Neural progenitor cell (in vitro differentiated cells): ENCODE measurements at regions not wholly inside any gene's neighbourhood (a gene's known extent, or its start where the extent isn't known, plus 50 kb on each side); places are given as distances from the start of the nearest gene placed in this dataset.

ENCODE experiments used
- DNase-seq: peaks from one replicate; pipeline ENCODE4 v3.0.0-alpha.2; 2016; ENCODE audit warnings: low spot score
- H2AFZ ChIP-seq: fragments of 200-600 bp; sonication (generic); replicated peaks from 2 replicates; pipeline ENCODE4 v1.6.1; 2016; ENCODE audit warnings: antibody characterized with exemption
- H3F3A ChIP-seq: fragments of 200-600 bp; sonication (generic); 2 replicates; pipeline ENCODE4 v1.6.1; 2016; ENCODE audit warnings: antibody characterized with exemption, low read depth
- H3K27ac ChIP-seq: fragments of 200-600 bp; sonication (generic); 2 replicates; pipeline ENCODE4 v1.5.1; 2016; ENCODE audit warnings: mild to moderate bottlenecking
- H3K27me3 ChIP-seq: fragments of 200-600 bp; sonication (generic); 2 replicates; pipeline ENCODE4 v1.6.1; 2016; ENCODE audit warnings: mild to moderate bottlenecking, moderate library complexity
- H3K36me3 ChIP-seq: fragments of 200-600 bp; sonication (generic); 2 replicates; pipeline ENCODE4 v1.5.1; 2016
- H3K4me1 ChIP-seq: fragments of 200-600 bp; sonication (generic); 2 replicates; pipeline ENCODE4 v1.6.1; 2016; ENCODE audit warnings: mixed run types
- H3K4me2 ChIP-seq: fragments of 200-600 bp; sonication (generic); 2 replicates; pipeline ENCODE4 v1.6.1; 2016
- H3K4me3 ChIP-seq: fragments of 200-600 bp; sonication (generic); 2 replicates; pipeline ENCODE4 v1.5.1; 2016
- H3K79me2 ChIP-seq: fragments of 200-600 bp; sonication (generic); 2 replicates; pipeline ENCODE4 v1.6.1; 2016; ENCODE audit warnings: low read depth
- H3K9ac ChIP-seq: fragments of 200-600 bp; sonication (generic); 2 replicates; pipeline ENCODE4 v1.6.1; 2016
- H3K9me3 ChIP-seq: fragments of 200-600 bp; sonication (generic); 2 replicates; pipeline ENCODE4 v1.5.1; 2016; ENCODE audit warnings: low read depth
- H4K20me1 ChIP-seq: fragments of 200-600 bp; sonication (generic); 2 replicates; pipeline ENCODE4 v1.6.1; 2016; ENCODE audit warnings: low read depth
- H3K27ac Mint-ChIP-seq: 3 replicates; pipeline ENCODE4 v1.8.0; 2021; ENCODE audit warnings: mixed read lengths
- H3K27me3 Mint-ChIP-seq: 2 replicates; pipeline ENCODE4 v1.8.0; 2022; ENCODE audit warnings: low read depth, mild to moderate bottlenecking, inconsistent platforms, moderate library complexity, mixed read lengths; ENCODE audit not compliant: insufficient read depth
- H3K36me3 Mint-ChIP-seq: 3 replicates; pipeline ENCODE4 v1.8.0; 2021; ENCODE audit warnings: mixed read lengths
- H3K4me1 Mint-ChIP-seq: 3 replicates; pipeline ENCODE4 v1.8.0; 2021; ENCODE audit warnings: mixed read lengths
- H3K4me3 Mint-ChIP-seq: 3 replicates; pipeline ENCODE4 v1.8.0; 2021; ENCODE audit warnings: mild to moderate bottlenecking, moderate library complexity, mixed read lengths
- H3K9me3 Mint-ChIP-seq: 3 replicates; pipeline ENCODE4 v1.8.0; 2020; ENCODE audit warnings: mixed read lengths
- EZH2 ChIP-seq: fragments of 200-600 bp; sonication (generic); IDR thresholded peaks from 2 replicates; pipeline ENCODE4 v1.6.1; 2017; ENCODE audit warnings: antibody characterized with exemption, mild to moderate bottlenecking, moderate library complexity
- EZH2phosphoT487 ChIP-seq: fragments of 200-600 bp; sonication (generic); IDR thresholded peaks from 2 replicates; pipeline ENCODE4 v1.6.1; 2017; ENCODE audit warnings: antibody characterized with exemption
- TF ChIP-seq, protein P1 (sequence below): fragments of 200-600 bp; sonication (generic); IDR thresholded peaks from 2 replicates; pipeline ENCODE4 v1.5.1; 2017; ENCODE audit warnings: antibody characterized with exemption, mild to moderate bottlenecking

DNA sequence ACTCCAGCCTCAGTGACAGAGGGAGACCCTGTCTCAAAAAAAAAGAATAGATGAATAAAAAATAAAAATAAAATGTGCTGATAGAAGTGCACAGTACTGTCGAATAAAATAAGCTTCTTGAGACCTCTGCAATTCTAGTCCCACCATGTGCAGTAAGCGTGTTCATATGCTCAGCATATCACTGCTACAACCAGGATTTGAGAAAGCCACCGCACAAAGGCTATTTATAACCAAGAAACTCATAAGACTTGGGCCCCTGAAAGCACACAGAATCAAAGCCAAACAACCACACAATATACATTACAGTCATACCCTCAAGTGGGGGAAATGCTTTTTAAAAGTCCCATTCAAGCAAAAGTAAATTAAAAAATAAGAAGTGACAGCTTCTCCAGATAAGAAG, 56.5 kb upstream of the FXR1 start:
- no peaks in the 10 kb centered on the region for H3K36me3 ChIP-seq
- no peak overlapping the region for H3K27ac ChIP-seq
- no peaks in the 10 kb centered on the region for H4K20me1 ChIP-seq
- no peak for DNase-seq
- Mint-ChIP-seq H3K4me3 (no peak overlapping the region), H3K27ac (no peak overlapping the region), H3K4me1 (no peaks in the 10 kb centered on the region), H3K36me3 (no peaks in the 10 kb centered on the region), H3K9me3 (peaks cover 9% of the 10 kb centered on the region), H3K27me3 (no peaks in the 10 kb centered on the region)
- H3K27me3 ChIP-seq: no peaks in the 10 kb centered on the region
- H3F3A ChIP-seq: no peaks in the 10 kb centered on the region
- H3K4me1 ChIP-seq: no peaks in the 10 kb centered on the region
- H2AFZ ChIP-seq: no peak overlapping the region
- TF ChIP-seq EZH2phosphoT487 (no peak), EZH2 (no peak)
- TF ChIP-seq, protein P1, sequence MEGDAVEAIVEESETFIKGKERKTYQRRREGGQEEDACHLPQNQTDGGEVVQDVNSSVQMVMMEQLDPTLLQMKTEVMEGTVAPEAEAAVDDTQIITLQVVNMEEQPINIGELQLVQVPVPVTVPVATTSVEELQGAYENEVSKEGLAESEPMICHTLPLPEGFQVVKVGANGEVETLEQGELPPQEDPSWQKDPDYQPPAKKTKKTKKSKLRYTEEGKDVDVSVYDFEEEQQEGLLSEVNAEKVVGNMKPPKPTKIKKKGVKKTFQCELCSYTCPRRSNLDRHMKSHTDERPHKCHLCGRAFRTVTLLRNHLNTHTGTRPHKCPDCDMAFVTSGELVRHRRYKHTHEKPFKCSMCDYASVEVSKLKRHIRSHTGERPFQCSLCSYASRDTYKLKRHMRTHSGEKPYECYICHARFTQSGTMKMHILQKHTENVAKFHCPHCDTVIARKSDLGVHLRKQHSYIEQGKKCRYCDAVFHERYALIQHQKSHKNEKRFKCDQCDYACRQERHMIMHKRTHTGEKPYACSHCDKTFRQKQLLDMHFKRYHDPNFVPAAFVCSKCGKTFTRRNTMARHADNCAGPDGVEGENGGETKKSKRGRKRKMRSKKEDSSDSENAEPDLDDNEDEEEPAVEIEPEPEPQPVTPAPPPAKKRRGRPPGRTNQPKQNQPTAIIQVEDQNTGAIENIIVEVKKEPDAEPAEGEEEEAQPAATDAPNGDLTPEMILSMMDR: no peak
- no peaks in the 10 kb centered on the region for H3K79me2 ChIP-seq
- H3K4me2 ChIP-seq: no peak overlapping the region
- no peak overlapping the region for H3K9ac ChIP-seq
- H3K9me3 ChIP-seq: no peaks in the 10 kb centered on the region
- no peak overlapping the region for H3K4me3 ChIP-seq

DNA sequence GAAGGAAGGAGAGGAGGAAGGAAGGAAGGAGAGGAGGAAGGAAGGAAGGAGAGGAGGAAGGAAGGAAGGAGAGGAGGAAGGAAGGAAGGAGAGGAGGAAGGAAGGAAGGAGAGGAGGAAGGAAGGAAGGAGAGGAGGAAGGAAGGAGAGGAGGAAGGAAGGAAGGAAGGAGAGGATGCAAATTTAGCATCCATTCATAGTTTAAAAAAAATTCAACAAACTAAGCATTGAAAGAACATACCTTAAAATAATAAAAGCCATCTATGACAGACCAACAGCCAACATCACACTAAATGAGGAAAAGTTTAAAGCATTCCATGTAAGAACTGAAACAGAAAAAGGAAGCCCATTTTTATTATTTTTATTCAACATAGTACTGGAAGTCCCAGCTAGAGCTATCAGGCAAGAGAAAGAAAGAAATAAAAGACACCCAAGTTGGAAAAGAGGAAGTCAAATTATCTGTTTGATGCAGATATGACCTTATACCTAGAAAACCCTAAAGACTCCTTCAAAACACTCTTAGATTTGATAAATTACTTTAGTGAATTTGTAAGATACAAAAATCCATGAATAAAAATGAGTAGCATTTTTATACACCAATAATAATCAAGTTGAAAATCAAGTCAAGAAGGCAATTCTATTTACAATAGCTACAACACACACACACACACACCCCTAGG, 52.2 kb upstream of the FXR1 start:
- H3K9ac ChIP-seq: no peak overlapping the region
- H3K9me3 Mint-ChIP-seq: peaks cover 9% of the 10 kb centered on the region
- no peaks in the 10 kb centered on the region for H3K36me3 Mint-ChIP-seq
- no peak overlapping the region for H3K4me3 Mint-ChIP-seq
- H3F3A ChIP-seq: no peaks in the 10 kb centered on the region
- H3K9me3 ChIP-seq: no peaks in the 10 kb centered on the region
- no peaks in the 10 kb centered on the region for H3K27me3 ChIP-seq
- TF ChIP-seq EZH2 (no peak), EZH2phosphoT487 (no peak)
- TF ChIP-seq, protein P1: no peak
- no peak for DNase-seq
- peaks cover 3% of the 10 kb centered on the region for H3K27me3 Mint-ChIP-seq
- no peaks in the 10 kb centered on the region for H3K4me1 ChIP-seq
- no peak overlapping the region for H2AFZ ChIP-seq
- no peaks in the 10 kb centered on the region for H4K20me1 ChIP-seq
- no peaks in the 10 kb centered on the region for H3K79me2 ChIP-seq
- H3K4me3 ChIP-seq: no peak overlapping the region
- H3K27ac Mint-ChIP-seq: no peak overlapping the region
- H3K27ac ChIP-seq: no peak overlapping the region
- no peaks in the 10 kb centered on the region for H3K4me1 Mint-ChIP-seq
- H3K4me2 ChIP-seq: no peak overlapping the region
- no peaks in the 10 kb centered on the region for H3K36me3 ChIP-seq
